H1 (cell line): ENCODE measurements at regions not wholly inside any gene's neighbourhood (a gene's known extent, or its start where the extent isn't known, plus 50 kb on each side); places are given as distances from the start of the nearest gene placed in this dataset.

Source experiments
- ATF3 ChIP-seq: IDR thresholded peaks from 2 replicates; pipeline ENCODE4 v1.6.1; 2011; ENCODE audit warnings: low read depth, mild to moderate bottlenecking, low read length; ENCODE audit not compliant: insufficient read depth
- NRF1 ChIP-seq: IDR thresholded peaks from 2 replicates; pipeline ENCODE4 v1.6.1; 2011; ENCODE audit warnings: mild to moderate bottlenecking, low read depth, low read length, improper control_type of control experiment

DNA sequence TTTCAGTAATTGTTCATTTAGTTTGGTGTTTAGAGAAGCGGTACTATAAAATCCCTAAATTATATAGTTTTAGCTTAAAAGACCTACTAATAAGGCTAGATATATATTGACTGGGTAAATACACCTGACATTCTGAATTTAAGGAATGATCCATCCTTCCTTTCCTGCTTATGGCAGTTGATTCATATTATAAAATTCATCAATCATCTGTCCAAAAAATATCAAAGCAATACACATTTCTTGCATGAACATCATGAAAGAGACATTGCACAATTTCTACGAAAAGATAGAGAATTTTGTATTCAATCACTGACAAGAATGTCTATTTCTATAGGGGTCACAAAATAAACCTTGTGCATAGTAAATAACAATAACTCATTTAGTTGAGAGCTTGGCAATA, 514.9 kb downstream of the SLITRK6 start (continued):
- TF ChIP-seq ATF3 (no peak), NRF1 (no peak)
